ENCODE measurements at regions not wholly inside any gene's neighbourhood (a gene's known extent, or its start where the extent isn't known, plus 50 kb on each side); places are given as distances from the start of the nearest gene placed in this dataset.

DNA sequence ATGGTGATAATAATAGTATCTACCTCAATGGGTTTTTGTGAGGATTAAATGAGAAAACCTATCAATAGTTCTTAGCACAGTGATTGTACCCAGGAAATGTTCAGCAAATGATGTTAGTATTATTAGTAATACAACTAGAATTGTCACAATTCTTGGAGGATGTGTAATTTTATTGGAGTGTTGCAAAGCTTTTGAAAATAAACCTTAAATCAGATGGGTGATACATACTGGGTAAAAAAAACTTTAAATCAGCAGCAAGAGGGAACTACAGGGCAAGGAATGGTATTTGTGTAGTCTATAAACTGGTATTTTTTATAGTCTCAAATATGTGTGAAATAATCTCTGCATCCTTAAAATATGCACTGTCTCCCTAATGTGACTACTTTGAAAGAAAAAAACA is 371.6 kb downstream of the PIK3R1 start:
- TF ChIP-seq CTCF (IDR thresholded peaks at IDR 0.05; ENCODE audit: borderline replicate concordance, extremely low read depth, low read length, poor library complexity, severe bottlenecking), result no peak
- TF ChIP-seq EZH2 (IDR thresholded peaks at IDR 0.05; ENCODE audit: borderline replicate concordance, low read depth, low read length, severe bottlenecking), result no peak

Measured in DND-41 (cell line).